Stimulated activated CD4-positive, alpha-beta T cell treated with anti-CD3 and anti-CD28 coated beads, Interleukin-1b, Interleukin-23, amount 100 ng/mL, for 4 hours (primary cell): ENCODE measurements at regions not wholly inside any gene's neighbourhood (a gene's known extent, or its start where the extent isn't known, plus 50 kb on each side); places are given as distances from the start of the nearest gene placed in this dataset.

ENCODE experiments used
- DNase-seq, 2 donors: peaks; one replicate each; pipeline ENCODE4 v3.0.0-alpha.2; 2020; ENCODE audit warnings: low read depth in 2 of 2

GRCh38 chr16:65176603-65177002, 54.7 kb upstream of the CDH11 start:
- DNase-seq, result no peak

- no peak for DNase-seq
Measured at GRCh38 chr16:65172356-65172755, 50.5 kb upstream of the CDH11 start.
